Motor neuron (in vitro differentiated cells): ENCODE measurements at regions not wholly inside any gene's neighbourhood (a gene's known extent, or its start where the extent isn't known, plus 50 kb on each side); places are given as distances from the start of the nearest gene placed in this dataset.

Experiments used
- ATAC-seq, 8 experiments: fragments of 200-7000 bp; cut with Tn5 transposase; replicated peaks in 6 of 8; 2 replicates each; pipeline ENCODE4 v1.8.0; 2021; ENCODE audit warnings: mild to moderate bottlenecking in 8 of 8, moderate library complexity in 8 of 8
- H3K27ac ChIP-seq, 2 donors: fragments of 250-450 bp; sonication (Bioruptor Pico); 2 replicates each; pipeline ENCODE4 v1.9.0; 2021; ENCODE audit warnings: antibody characterized with exemption in 2 of 2, mild to moderate bottlenecking in 2 of 2, moderate library complexity in 1 of 2
- H3K4me1 ChIP-seq, 2 donors: fragments of 250-450 bp; sonication (Bioruptor Pico); replicated peaks in 1 of 2; 2 replicates each; pipeline ENCODE4 v1.6.1; 2021; ENCODE audit warnings: antibody characterized with exemption in 2 of 2, mild to moderate bottlenecking in 2 of 2, moderate library complexity in 1 of 2
- H3K4me3 ChIP-seq, 5 donors: fragments of 250-450 bp; sonication (Bioruptor Pico); 2 replicates each; pipeline ENCODE4 v1.9.0; 2021; ENCODE audit warnings: antibody characterized with exemption in 5 of 5, mild to moderate bottlenecking in 5 of 5, moderate library complexity in 4 of 5
- WGBS, 10 experiments: fragments of 450-650 bp; shearing (Covaris generic); methylation state at CpG; one replicate each; pipeline ENCODE4 v1.0.0; 2022; 5-methylcytosine and 5-hydroxymethylcytosine counted together
- in situ Hi-C, 9 experiments: fragments of 400-800 bp; cut with MboI; loops; one replicate each; pipeline ENCODE4 v1.15.0; 2021; ENCODE audit warnings: low sequenced_read_pairs in 9 of 9, low pct_unique_long_range_greater_than_20kb in 2 of 9; ENCODE audit not compliant: unreplicated experiment in 9 of 9

GRCh38 chr5:159775890-159776289 lies 140.4 kb upstream of the ADRA1B start:
- in situ Hi-C loops: no loop called here
- no peak for ATAC-seq

DNA sequence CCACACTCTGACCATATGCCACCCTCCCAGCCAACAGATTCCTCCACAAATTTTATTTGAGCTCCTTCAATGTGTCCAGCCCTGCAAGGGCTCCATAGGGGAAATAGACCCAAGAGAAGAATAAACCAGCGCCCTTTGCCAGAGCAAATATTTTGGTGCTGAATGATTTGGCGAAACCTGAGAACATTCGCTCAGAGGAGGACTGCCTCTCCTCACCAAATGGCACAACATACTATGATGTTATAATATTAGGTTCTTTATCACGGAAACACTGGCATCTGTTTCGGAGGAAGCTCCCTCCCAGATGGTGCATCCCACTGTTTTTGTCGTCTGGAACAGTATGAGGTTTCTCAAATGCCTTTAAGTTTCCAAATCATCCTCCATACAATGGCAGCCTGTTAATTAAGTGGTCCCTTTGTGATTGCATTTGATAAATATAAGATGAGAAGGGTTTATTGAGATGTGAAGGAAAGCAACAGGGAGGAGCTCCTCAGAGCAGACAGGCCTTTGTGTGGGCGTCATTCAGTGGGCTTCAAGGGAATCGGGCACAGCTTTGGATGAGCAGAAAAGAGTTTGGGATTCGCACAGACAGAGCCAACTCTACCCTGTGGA lies 139.1 kb upstream of the ADRA1B start:
- 82 to 100% (median 90%) methylated on average over 1 to 8 of the region's 9 CpGs; no CpG with 5 or more reads in 3 of the 10 experiments for WGBS, 10 experiments
- H3K4me1 ChIP-seq: peaks cover 3 to 6% of the 10 kb centered on the region in 2 donors
- no peak overlapping the region for H3K4me3 ChIP-seq
- ATAC-seq: no peak
- in situ Hi-C loops: no loop called here
- H3K27ac ChIP-seq: no peak overlapping the region

More at GRCh38 chr5:159775890-159776289, 140.4 kb upstream of the ADRA1B start:
- Histone ChIP-seq H3K27ac (no peak overlapping the region), H3K4me3 (no peak overlapping the region), H3K4me1 (peaks cover 3 to 6% of the 10 kb centered on the region in 2 donors)
- WGBS, 10 experiments: 57 to 100% (median 100%) methylated on average over 1 to 3 of the region's 3 CpGs; no CpG with 5 or more reads in 3 of the 10 experiments

DNA sequence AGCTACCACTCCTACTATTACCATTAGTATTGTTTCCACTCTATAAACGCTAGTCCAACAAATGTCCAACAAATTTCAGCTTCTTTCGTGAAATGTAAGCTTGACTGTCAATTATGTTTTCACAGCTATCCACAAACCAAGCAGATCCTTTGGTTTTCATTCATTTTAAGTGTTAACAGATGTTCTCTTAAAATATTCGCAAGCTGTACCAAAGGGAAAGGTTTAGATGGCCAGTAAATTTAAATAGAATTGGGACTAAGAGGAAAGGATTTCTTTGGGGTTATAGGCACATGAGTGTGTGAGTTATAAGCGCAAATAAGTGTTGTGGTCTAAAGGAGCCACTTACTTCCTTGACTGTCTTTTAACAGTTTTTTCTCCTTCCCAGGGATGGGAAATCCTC lies 136.8 kb upstream of the ADRA1B start:
- peak in 1 of 8 experiments; percentile 48 for ATAC-seq
- no peak overlapping the region for H3K4me3 ChIP-seq
- in situ Hi-C loops: no loop called here
- no peaks in the 10 kb centered on the region for H3K4me1 ChIP-seq
- WGBS, 10 experiments: 0 to 92% (median 56%) methylated on average over 1 to 4 of the region's 4 CpGs; no CpG with 5 or more reads in 2 of the 10 experiments
- no peak overlapping the region for H3K27ac ChIP-seq

- H3K4me1 ChIP-seq: no peaks in the 10 kb centered on the region
- in situ Hi-C loops: no loop called here
- WGBS, 10 experiments: 0 to 100% (median 67%) methylated on average over 1 to 3 of the region's 3 CpGs; no CpG with 5 or more reads in 1 of the 10 experiments
- no peak overlapping the region for H3K27ac ChIP-seq
- no peak overlapping the region for H3K4me3 ChIP-seq
- no peak for ATAC-seq
Observed at GRCh38 chr5:159780246-159780645, 136.0 kb upstream of the ADRA1B start.

DNA sequence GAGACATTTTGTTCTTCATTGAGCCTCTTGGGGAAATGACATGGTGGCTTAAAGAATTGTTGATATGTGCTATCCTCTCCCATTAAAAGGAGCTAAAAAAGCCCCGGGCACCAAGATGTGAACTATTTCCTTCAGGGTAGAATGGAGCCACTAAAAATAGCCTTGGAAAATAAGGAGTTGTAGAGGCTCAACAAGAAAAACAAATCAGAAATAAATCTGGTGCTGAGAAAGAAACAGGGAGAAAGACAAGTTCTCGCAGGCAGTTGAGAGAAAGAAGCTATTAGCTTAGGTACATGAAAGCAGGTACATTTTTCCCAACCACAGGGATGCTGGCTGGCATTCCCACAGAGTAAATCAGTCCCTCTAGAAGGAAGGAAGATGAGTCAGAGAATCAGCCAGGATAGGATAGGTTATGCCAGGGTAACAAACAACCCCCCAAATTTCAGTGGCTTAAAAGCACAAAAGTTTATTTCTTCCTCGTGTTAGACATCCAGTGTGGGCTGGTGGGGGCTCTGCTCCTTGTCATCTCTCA lies 134.6 kb upstream of the ADRA1B start:
- Histone ChIP-seq H3K4me3 (no peak overlapping the region), H3K4me1 (no peaks in the 10 kb centered on the region), H3K27ac (no peak overlapping the region)
- 50 to 100% (median 93%) methylated on average over 1 to 3 of the region's 3 CpGs; no CpG with 5 or more reads in 1 of the 10 experiments for WGBS, 10 experiments
- ATAC-seq: no peak
- in situ Hi-C loops: no loop called here

GRCh38 chr5:159782197-159782994 lies 133.9 kb upstream of the ADRA1B start:
- WGBS, 10 experiments: 65 to 100% (median 91%) methylated on average over 1 to 8 of the region's 9 CpGs; no CpG with 5 or more reads in 1 of the 10 experiments
- in situ Hi-C loops: no loop called here
- Histone ChIP-seq H3K4me3 (no peak overlapping the region), H3K27ac (no peak overlapping the region), H3K4me1 (no peaks in the 10 kb centered on the region)
- ATAC-seq: no peak

DNA sequence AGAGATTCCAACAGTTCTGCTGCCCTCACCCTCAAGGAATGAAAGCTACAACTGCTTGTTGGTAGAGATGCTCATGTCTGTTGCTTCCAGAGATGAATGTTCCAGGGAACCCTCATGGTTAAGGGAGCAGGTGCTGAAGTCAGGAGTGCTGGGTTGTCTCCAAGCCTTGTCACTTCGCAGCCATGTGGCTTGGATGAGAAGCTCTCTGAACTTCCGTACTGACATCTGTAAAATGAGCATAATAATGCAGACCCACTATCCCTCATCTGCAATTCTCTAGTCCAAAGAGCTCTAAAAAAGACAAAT lies 133.3 kb upstream of the ADRA1B start:
- in situ Hi-C loops: no loop called here
- Histone ChIP-seq H3K27ac (no peak overlapping the region), H3K4me1 (no peaks in the 10 kb centered on the region), H3K4me3 (no peak overlapping the region)
- ATAC-seq: no peak
- 29 to 100% (median 86%) methylated on average over 1 to 2 of the region's 2 CpGs; no CpG with 5 or more reads in 1 of the 10 experiments for WGBS, 10 experiments

DNA sequence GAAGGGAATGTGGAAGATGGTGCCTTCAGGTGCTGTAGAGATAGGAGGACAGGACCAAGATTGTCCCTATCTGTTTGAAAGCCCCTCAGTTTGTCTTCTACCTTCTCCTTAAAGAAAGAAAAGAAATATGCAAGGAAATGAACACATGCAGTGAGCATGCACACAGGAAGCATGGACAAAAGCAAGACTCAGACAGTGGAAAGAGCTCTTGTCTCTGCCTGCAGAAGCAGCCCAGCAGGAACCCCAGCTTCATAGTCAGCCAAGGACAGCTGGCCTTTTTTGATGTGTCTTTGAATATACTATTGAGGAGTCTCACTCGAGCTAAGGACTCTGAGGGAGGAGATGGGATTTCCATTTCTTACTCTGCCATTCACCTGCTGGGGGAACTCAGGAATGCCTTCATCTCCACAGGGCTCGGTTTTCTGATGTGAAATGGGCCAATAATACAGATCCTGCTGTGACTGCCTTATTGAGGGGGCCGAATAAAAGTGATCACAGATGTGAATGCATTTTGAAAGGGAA lies 132.5 kb upstream of the ADRA1B start:
- no peaks in the 10 kb centered on the region for H3K4me1 ChIP-seq
- WGBS, 10 experiments: 37 to 100% (median 80%) methylated on average over 1 to 3 of the region's 3 CpGs; no CpG with 5 or more reads in 4 of the 10 experiments
- no peak for ATAC-seq
- no peak overlapping the region for H3K4me3 ChIP-seq
- in situ Hi-C loops: no loop called here
- H3K27ac ChIP-seq: no peak overlapping the region

GRCh38 chr5:159784993-159785392 lies 131.3 kb upstream of the ADRA1B start:
- Histone ChIP-seq H3K27ac (no peak overlapping the region), H3K4me1 (no peaks in the 10 kb centered on the region), H3K4me3 (no peak overlapping the region)
- in situ Hi-C loops: no loop called here
- ATAC-seq: no peak

DNA sequence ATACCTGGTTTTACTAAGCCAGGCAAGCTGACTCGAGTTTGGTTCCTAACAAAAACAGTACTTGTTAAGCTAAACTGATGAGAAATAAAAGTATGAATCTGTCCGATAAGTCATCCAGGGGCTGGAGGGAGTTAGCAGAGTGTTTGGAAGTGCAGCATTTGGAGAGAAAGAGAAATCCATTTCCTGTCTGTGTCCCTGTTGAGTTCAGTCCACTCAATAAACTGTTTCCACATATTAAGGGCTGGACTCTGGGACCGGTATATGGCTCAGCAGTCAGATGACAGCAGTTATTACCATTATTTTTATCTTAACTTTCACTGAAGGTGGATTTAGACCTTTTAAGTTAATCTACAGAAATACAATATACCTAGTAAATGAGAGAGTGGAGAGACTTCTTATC lies 130.6 kb upstream of the ADRA1B start:
- H3K4me3 ChIP-seq: no peak overlapping the region
- H3K4me1 ChIP-seq: no peaks in the 10 kb centered on the region
- no peak for ATAC-seq
- H3K27ac ChIP-seq: no peak overlapping the region
- in situ Hi-C loops: no loop called here
- WGBS, 10 experiments: 36 to 100% (median 77%) methylated on average over 1 to 3 of the region's 3 CpGs; no CpG with 5 or more reads in 2 of the 10 experiments

GRCh38 chr5:159786201-159786600 lies 130.1 kb upstream of the ADRA1B start:
- in situ Hi-C loops: no loop called here

DNA sequence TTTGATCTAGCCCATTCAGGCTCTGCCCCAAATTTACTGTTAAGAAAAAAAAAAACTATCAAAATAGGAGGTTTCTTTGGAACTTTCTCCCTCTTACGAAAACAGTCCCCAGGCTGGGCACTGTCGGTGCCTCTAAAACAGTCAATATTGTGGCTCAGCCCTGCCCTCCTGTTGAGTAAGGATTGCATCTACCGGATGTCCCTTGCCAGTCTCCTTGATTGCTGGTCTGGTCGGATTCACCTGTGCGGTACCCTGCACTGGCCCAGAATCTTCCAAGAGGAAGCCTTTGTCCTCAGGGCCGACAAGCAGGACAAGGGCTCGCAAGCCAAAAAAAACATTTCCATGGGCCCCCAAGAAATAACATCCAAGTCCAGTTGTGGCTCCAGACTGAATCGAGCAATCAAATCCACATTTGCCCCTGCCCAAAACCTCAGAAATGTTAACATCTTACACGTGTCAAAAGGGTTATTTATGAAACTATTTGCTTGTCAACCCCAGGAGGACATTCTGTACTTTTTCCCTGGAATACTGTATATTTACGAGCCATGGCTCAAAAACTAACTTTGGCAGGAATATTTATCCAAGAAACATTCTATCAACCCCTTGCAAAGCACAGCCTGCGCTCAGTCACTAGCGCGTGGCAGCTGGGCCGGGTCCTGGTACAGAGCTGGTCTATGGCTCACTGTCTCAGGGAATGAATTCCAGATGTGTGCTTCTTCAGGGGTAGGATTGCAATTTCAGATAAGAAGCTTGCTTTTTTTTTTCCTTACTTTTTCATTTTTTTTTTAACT lies 129.2 kb upstream of the ADRA1B start:
- in situ Hi-C loops: no loop called here
- no peaks in the 10 kb centered on the region for H3K4me1 ChIP-seq
- no peak overlapping the region for H3K27ac ChIP-seq
- peak in 2 of 8 experiments; percentile 80 to 95 for ATAC-seq
- no peak overlapping the region for H3K4me3 ChIP-seq
- WGBS, 10 experiments: 6 to 94% (median 61%) methylated on average over 3 to 10 of the region's 14 CpGs; no CpG with 5 or more reads in 2 of the 10 experiments

More at GRCh38 chr5:159786201-159786600, 130.1 kb upstream of the ADRA1B start:
- WGBS, 10 experiments: 71 to 100% (median 87%) methylated on average over 1 to 3 of the region's 3 CpGs; no CpG with 5 or more reads in 3 of the 10 experiments
- Histone ChIP-seq H3K4me1 (no peaks in the 10 kb centered on the region), H3K4me3 (no peak overlapping the region), H3K27ac (no peak overlapping the region)
- ATAC-seq: no peak

GRCh38 chr5:159787837-159788236 lies 128.4 kb upstream of the ADRA1B start:
- in situ Hi-C loops: no loop called here

More at GRCh38 chr5:159787837-159788236, 128.4 kb upstream of the ADRA1B start:
- Histone ChIP-seq H3K4me3 (no peak overlapping the region), H3K4me1 (no peaks in the 10 kb centered on the region), H3K27ac (no peak overlapping the region)
- WGBS, 10 experiments: 0 to 100% (median 47%) methylated on average over 1 to 2 of the region's 2 CpGs; no CpG with 5 or more reads in 4 of the 10 experiments
- ATAC-seq: peak in 1 of 8 experiments; percentile 19
